PFSK-1 (cell line): ENCODE measurements at regions not wholly inside any gene's neighbourhood (a gene's known extent, or its start where the extent isn't known, plus 50 kb on each side); places are given as distances from the start of the nearest gene placed in this dataset.

Experiments used
- POLR2AphosphoS5 ChIP-seq: IDR thresholded peaks from 2 replicates; pipeline ENCODE4 v1.6.1; 2012; ENCODE audit warnings: low read depth, mild to moderate bottlenecking, control low read depth, low read length, moderate library complexity
- TAF1 ChIP-seq: IDR thresholded peaks from 2 replicates; pipeline ENCODE4 v1.6.1; 2012; ENCODE audit warnings: low read length, control low read depth, borderline replicate concordance; ENCODE audit not compliant: insufficient read depth
- TF ChIP-seq, protein P1 (sequence below), 2 experiments: IDR thresholded peaks; 2 replicates each; pipeline versions ENCODE4 v1.6.1 to v1.8.0; 2011 to 2012; ENCODE audit warnings: low read depth in 2 of 2, low read length in 2 of 2, control low read depth in 1 of 2, inconsistent platforms in 1 of 2, mild to moderate bottlenecking in 1 of 2, moderate library complexity in 1 of 2; ENCODE audit not compliant: insufficient read depth in 1 of 2

DNA sequence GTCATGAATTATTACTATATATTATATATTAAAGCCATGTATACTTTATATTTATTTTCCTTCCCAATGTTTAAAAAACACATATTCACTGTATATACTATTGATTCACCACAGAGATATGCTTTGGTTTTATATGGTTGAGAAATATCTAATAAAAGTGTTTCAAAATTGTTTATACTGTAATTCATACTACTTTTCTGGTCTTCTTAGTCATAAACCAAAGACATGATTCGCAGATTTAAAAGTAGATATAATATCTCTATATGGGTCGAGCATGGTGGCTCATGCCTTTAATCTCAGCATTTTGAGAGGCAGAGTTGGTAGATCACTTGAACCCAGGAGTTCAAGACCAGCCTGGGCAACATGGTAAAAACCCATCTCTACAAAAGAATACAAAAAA lies 738.4 kb downstream of the USP25 start:
- no peak for TF ChIP-seq TAF1
- no peak for TF ChIP-seq POLR2AphosphoS5
- TF ChIP-seq, protein P1, sequence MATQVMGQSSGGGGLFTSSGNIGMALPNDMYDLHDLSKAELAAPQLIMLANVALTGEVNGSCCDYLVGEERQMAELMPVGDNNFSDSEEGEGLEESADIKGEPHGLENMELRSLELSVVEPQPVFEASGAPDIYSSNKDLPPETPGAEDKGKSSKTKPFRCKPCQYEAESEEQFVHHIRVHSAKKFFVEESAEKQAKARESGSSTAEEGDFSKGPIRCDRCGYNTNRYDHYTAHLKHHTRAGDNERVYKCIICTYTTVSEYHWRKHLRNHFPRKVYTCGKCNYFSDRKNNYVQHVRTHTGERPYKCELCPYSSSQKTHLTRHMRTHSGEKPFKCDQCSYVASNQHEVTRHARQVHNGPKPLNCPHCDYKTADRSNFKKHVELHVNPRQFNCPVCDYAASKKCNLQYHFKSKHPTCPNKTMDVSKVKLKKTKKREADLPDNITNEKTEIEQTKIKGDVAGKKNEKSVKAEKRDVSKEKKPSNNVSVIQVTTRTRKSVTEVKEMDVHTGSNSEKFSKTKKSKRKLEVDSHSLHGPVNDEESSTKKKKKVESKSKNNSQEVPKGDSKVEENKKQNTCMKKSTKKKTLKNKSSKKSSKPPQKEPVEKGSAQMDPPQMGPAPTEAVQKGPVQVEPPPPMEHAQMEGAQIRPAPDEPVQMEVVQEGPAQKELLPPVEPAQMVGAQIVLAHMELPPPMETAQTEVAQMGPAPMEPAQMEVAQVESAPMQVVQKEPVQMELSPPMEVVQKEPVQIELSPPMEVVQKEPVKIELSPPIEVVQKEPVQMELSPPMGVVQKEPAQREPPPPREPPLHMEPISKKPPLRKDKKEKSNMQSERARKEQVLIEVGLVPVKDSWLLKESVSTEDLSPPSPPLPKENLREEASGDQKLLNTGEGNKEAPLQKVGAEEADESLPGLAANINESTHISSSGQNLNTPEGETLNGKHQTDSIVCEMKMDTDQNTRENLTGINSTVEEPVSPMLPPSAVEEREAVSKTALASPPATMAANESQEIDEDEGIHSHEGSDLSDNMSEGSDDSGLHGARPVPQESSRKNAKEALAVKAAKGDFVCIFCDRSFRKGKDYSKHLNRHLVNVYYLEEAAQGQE (IDR thresholded peaks at IDR 0.05; ENCODE audit: insufficient read depth in 1 of 2, low read depth in 2 of 2, low read length in 2 of 2): no peak
